T47D (cell line): ENCODE measurements at regions not wholly inside any gene's neighbourhood (a gene's known extent, or its start where the extent isn't known, plus 50 kb on each side); places are given as distances from the start of the nearest gene placed in this dataset.

Experiments
- DNase-seq, 2 experiments: peaks; one replicate each; pipeline versions ENCODE4 v3.0.0 to v3.0.0-alpha.2; 2011 to 2012; ENCODE audit warnings: low read depth in 1 of 2, low spot score in 1 of 2
- JUND ChIP-seq: IDR thresholded peaks from 2 replicates; pipeline ENCODE4 v1.6.1; 2012; ENCODE audit warnings: low read depth
- in situ Hi-C: cut with HindIII; loops from 2 replicates; pipeline ENCODE4 v1.10.0; 2016; ENCODE audit warnings: low sequenced_read_pairs, low pct_unique_long_range_greater_than_20kb

- DNase-seq: no peak
- no peak for TF ChIP-seq JUND
- in situ Hi-C loops: no loop called here
Measured at GRCh38 chr2:129055824-129056223, 737.2 kb upstream of the HS6ST1 start.

GRCh38 chr2:129056309-129056958 is 737.8 kb upstream of the HS6ST1 start:
- in situ Hi-C loops: no loop called here
- DNase-seq: peak in 1 of 2 experiments; percentile 76
- no peak for TF ChIP-seq JUND

- TF ChIP-seq JUND: no peak
- no peak for DNase-seq
- in situ Hi-C loops: no loop called here
Measured at GRCh38 chr2:129056959-129057317, 738.3 kb upstream of the HS6ST1 start.

GRCh38 chr2:129058981-129059380 is 740.3 kb upstream of the HS6ST1 start:
- DNase-seq: peak; percentile 26 to 88
- in situ Hi-C loops: no loop called here
- TF ChIP-seq JUND: peak; percentile 24; the same call in 1 of the 2 replicates

GRCh38 chr2:129059476-129059875 is 740.8 kb upstream of the HS6ST1 start:
- in situ Hi-C loops: no loop called here
- DNase-seq: peak in 1 of 2 experiments; percentile 39
- TF ChIP-seq JUND: no peak

- no peak for DNase-seq
- TF ChIP-seq JUND: no peak
- in situ Hi-C loops: no loop called here
Measured at GRCh38 chr2:129061069-129061768, 742.6 kb upstream of the HS6ST1 start.

GRCh38 chr2:129061769-129062121 is 743.1 kb upstream of the HS6ST1 start:
- in situ Hi-C loops: no loop called here

GRCh38 chr2:129062146-129062912 is 743.7 kb upstream of the HS6ST1 start:
- in situ Hi-C loops: no loop called here
- TF ChIP-seq JUND: no peak
- no peak for DNase-seq

More at GRCh38 chr2:129061769-129062121, 743.1 kb upstream of the HS6ST1 start:
- DNase-seq: no peak
- TF ChIP-seq JUND: no peak

GRCh38 chr2:129067070-129067469 is 748.4 kb upstream of the HS6ST1 start:
- no peak for DNase-seq
- TF ChIP-seq JUND: no peak
- in situ Hi-C loops: no loop called here

- no peak for TF ChIP-seq JUND
- in situ Hi-C loops: no loop called here
- DNase-seq: no peak
Measured at GRCh38 chr2:129067953-129068352, 749.3 kb upstream of the HS6ST1 start.

GRCh38 chr2:129068543-129068942 is 749.9 kb upstream of the HS6ST1 start:
- no peak for DNase-seq
- TF ChIP-seq JUND: no peak
- in situ Hi-C loops: no loop called here

- in situ Hi-C loops: no loop called here
- DNase-seq: peak in 1 of 2 experiments; percentile 42
- TF ChIP-seq JUND: no peak
Measured at GRCh38 chr2:129069875-129070594, 751.4 kb upstream of the HS6ST1 start.

GRCh38 chr2:129070663-129071062 is 752.0 kb upstream of the HS6ST1 start:
- DNase-seq: no peak
- TF ChIP-seq JUND: no peak
- in situ Hi-C loops: no loop called here
